IPS-20b (cell line): ENCODE measurements at regions not wholly inside any gene's neighbourhood (a gene's known extent, or its start where the extent isn't known, plus 50 kb on each side); places are given as distances from the start of the nearest gene placed in this dataset.
A peak's percentile ranks its signal among the peaks of the same experiment; 100 is the strongest.

Experiments
- H3K27ac ChIP-seq: one replicate; pipeline ENCODE4 v1.5.1; 2013; ENCODE audit warnings: low read length
- H3K27me3 ChIP-seq: 2 replicates; pipeline ENCODE4 v1.6.1; 2013; ENCODE audit warnings: mild to moderate bottlenecking, low read length, inconsistent platforms; ENCODE audit not compliant: insufficient read depth
- H3K36me3 ChIP-seq: 2 replicates; pipeline ENCODE4 v1.6.1; 2013; ENCODE audit warnings: low read depth, mild to moderate bottlenecking, inconsistent platforms, low read length, moderate library complexity; ENCODE audit not compliant: insufficient read depth
- H3K4me1 ChIP-seq: 2 replicates; pipeline ENCODE4 v1.6.1; 2013; ENCODE audit warnings: mild to moderate bottlenecking, control low read depth, inconsistent platforms, low read length, moderate library complexity; ENCODE audit not compliant: insufficient read depth
- H3K4me3 ChIP-seq: 2 replicates; pipeline ENCODE4 v1.5.1; 2013; ENCODE audit warnings: mild to moderate bottlenecking, low read length, inconsistent platforms
- H3K9ac ChIP-seq: 2 replicates; pipeline ENCODE4 v1.6.1; 2013; ENCODE audit warnings: low read depth, mild to moderate bottlenecking, inconsistent platforms, low read length, moderate library complexity
- H3K9me3 ChIP-seq: 2 replicates; pipeline ENCODE4 v1.6.1; 2013; ENCODE audit warnings: mild to moderate bottlenecking, low read depth, low read length, inconsistent platforms; ENCODE audit not compliant: insufficient read depth

- Histone ChIP-seq H3K27me3 (no peaks in the 10 kb centered on the region), H3K27ac (no peak overlapping the region), H3K4me3 (no peak overlapping the region), H3K9ac (no peak overlapping the region), H3K9me3 (no peaks in the 10 kb centered on the region), H3K36me3 (no peaks in the 10 kb centered on the region), H3K4me1 (peaks cover 17% of the 10 kb centered on the region; the same call in 1 of the 2 replicates)
Observed at GRCh38 chr12:111155521-111155920, 213.4 kb downstream of the PHETA1 start.

GRCh38 chr12:111155020-111155419 lies 213.9 kb downstream of the PHETA1 start:
- H3K9me3 ChIP-seq: no peaks in the 10 kb centered on the region
- H3K9ac ChIP-seq: no peak overlapping the region
- no peak overlapping the region for H3K4me3 ChIP-seq
- H3K27ac ChIP-seq: no peak overlapping the region
- H3K27me3 ChIP-seq: no peaks in the 10 kb centered on the region
- peaks cover 14% of the 10 kb centered on the region; the same call in 1 of the 2 replicates for H3K4me1 ChIP-seq
- H3K36me3 ChIP-seq: no peaks in the 10 kb centered on the region

GRCh38 chr12:111154147-111154834 lies 214.6 kb downstream of the PHETA1 start:
- Histone ChIP-seq H3K36me3 (no peaks in the 10 kb centered on the region), H3K27me3 (no peaks in the 10 kb centered on the region), H3K4me3 (no peak overlapping the region), H3K9ac (peak overlapping the region; percentile 11; the same call in 1 of the 2 replicates), H3K9me3 (no peaks in the 10 kb centered on the region), H3K4me1 (peaks cover 12% of the 10 kb centered on the region; the same call in 1 of the 2 replicates), H3K27ac (no peak overlapping the region)

- Histone ChIP-seq H3K4me1 (peaks cover 7% of the 10 kb centered on the region; the same call in 1 of the 2 replicates), H3K4me3 (no peak overlapping the region), H3K36me3 (no peaks in the 10 kb centered on the region), H3K9ac (no peak overlapping the region), H3K27ac (no peak overlapping the region), H3K27me3 (no peaks in the 10 kb centered on the region), H3K9me3 (no peaks in the 10 kb centered on the region)
Observed at GRCh38 chr12:111152561-111152960, 216.3 kb downstream of the PHETA1 start.

- H3K27me3 ChIP-seq: no peaks in the 10 kb centered on the region
- H3K36me3 ChIP-seq: no peaks in the 10 kb centered on the region
- peaks cover 7% of the 10 kb centered on the region; the same call in 1 of the 2 replicates for H3K4me1 ChIP-seq
- no peak overlapping the region for H3K27ac ChIP-seq
- H3K9me3 ChIP-seq: no peaks in the 10 kb centered on the region
- H3K9ac ChIP-seq: no peak overlapping the region
- H3K4me3 ChIP-seq: no peak overlapping the region
Observed at GRCh38 chr12:111150921-111151840, 217.7 kb downstream of the PHETA1 start.

- Histone ChIP-seq H3K27me3 (no peaks in the 10 kb centered on the region), H3K4me3 (no peak overlapping the region), H3K9me3 (no peaks in the 10 kb centered on the region), H3K9ac (no peak overlapping the region), H3K4me1 (peaks cover 7% of the 10 kb centered on the region; the same call in 1 of the 2 replicates), H3K27ac (no peak overlapping the region), H3K36me3 (no peaks in the 10 kb centered on the region)
Observed at GRCh38 chr12:111150360-111150759, 218.5 kb downstream of the PHETA1 start.

GRCh38 chr12:111149299-111149698 lies 219.6 kb downstream of the PHETA1 start:
- no peak overlapping the region for H3K9ac ChIP-seq
- peaks cover 5% of the 10 kb centered on the region; the same call in 1 of the 2 replicates for H3K4me1 ChIP-seq
- no peaks in the 10 kb centered on the region for H3K9me3 ChIP-seq
- no peaks in the 10 kb centered on the region for H3K27me3 ChIP-seq
- no peak overlapping the region for H3K27ac ChIP-seq
- no peaks in the 10 kb centered on the region for H3K36me3 ChIP-seq
- H3K4me3 ChIP-seq: no peak overlapping the region

- no peak overlapping the region for H3K9ac ChIP-seq
- H3K27ac ChIP-seq: no peak overlapping the region
- no peaks in the 10 kb centered on the region for H3K9me3 ChIP-seq
- no peaks in the 10 kb centered on the region for H3K4me1 ChIP-seq
- H3K4me3 ChIP-seq: no peak overlapping the region
- H3K27me3 ChIP-seq: no peaks in the 10 kb centered on the region
- H3K36me3 ChIP-seq: no peaks in the 10 kb centered on the region
Observed at GRCh38 chr12:111148005-111148404, 220.9 kb downstream of the PHETA1 start.

GRCh38 chr12:111143271-111143670 lies 222.9 kb upstream of the MYL2 start:
- no peaks in the 10 kb centered on the region for H3K36me3 ChIP-seq
- H3K27ac ChIP-seq: no peak overlapping the region
- H3K9ac ChIP-seq: no peak overlapping the region
- no peaks in the 10 kb centered on the region for H3K27me3 ChIP-seq
- peaks cover 7% of the 10 kb centered on the region; the same call in 1 of the 2 replicates for H3K4me1 ChIP-seq
- H3K4me3 ChIP-seq: no peak overlapping the region
- no peaks in the 10 kb centered on the region for H3K9me3 ChIP-seq

GRCh38 chr12:111141205-111141604 lies 220.8 kb upstream of the MYL2 start:
- Histone ChIP-seq H3K9me3 (no peaks in the 10 kb centered on the region), H3K27me3 (no peaks in the 10 kb centered on the region), H3K27ac (no peak overlapping the region), H3K4me3 (no peak overlapping the region), H3K9ac (no peak overlapping the region), H3K36me3 (no peaks in the 10 kb centered on the region), H3K4me1 (peaks cover 7% of the 10 kb centered on the region; the same call in 1 of the 2 replicates)

GRCh38 chr12:111138016-111138415 lies 217.6 kb upstream of the MYL2 start:
- Histone ChIP-seq H3K27me3 (no peaks in the 10 kb centered on the region), H3K4me3 (no peak overlapping the region), H3K4me1 (peaks cover 7% of the 10 kb centered on the region; the same call in 1 of the 2 replicates), H3K36me3 (no peaks in the 10 kb centered on the region), H3K27ac (no peak overlapping the region), H3K9me3 (0 out of 2 replicates have a peak, but pooled peaks cover 14% of the 10 kb centered on the region), H3K9ac (no peak overlapping the region)
